ENCODE measurements at regions not wholly inside any gene's neighbourhood (a gene's known extent, or its start where the extent isn't known, plus 50 kb on each side); places are given as distances from the start of the nearest gene placed in this dataset.

DNA sequence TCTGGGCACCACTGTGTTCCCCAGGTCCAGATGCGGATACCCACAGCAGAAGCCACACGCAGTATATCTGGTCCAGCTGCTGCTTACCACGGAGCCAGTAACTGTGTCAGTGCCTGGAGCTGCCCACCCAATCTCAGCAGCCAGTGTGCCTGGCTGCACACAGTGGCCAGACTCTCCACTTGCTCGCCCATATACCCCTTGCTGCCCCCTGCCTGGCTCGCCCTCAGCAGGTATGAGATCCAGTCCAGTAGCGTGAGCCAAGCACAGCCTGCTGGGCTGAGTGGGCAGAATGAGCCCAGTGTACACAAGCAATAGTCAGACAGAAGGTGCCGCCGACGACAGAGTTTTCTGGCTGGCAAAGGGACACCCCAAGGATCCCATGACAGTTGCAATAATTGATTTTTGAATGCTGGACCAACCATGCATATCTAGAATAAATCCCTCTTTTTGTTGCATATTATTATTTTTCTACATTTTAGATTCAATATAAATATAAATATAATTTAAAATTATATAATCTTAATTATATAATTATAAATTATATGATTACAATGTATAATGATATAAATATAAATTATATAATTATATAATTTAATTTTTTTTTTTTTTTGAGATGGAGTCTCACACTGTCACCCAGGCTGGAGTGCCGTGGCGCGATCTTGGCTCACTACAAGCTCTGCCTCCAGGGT is 918.8 kb upstream of the MIR17HG start:
- Histone ChIP-seq H3K27me3 (ENCODE audit: control insufficient read depth in 4 of 4, insufficient read depth in 4 of 4, low read length in 3 of 4) (no peaks in the 10 kb centered on the region), H3K36me3 (ENCODE audit: control insufficient read depth in 4 of 4, insufficient read depth in 3 of 4, low read depth in 1 of 4, low read length in 3 of 4) (no peaks in the 10 kb centered on the region), H3K9me3 (ENCODE audit: control insufficient read depth in 4 of 4, low read length in 3 of 4) (no peaks in the 10 kb centered on the region), H3K9ac (ENCODE audit: low read depth in 1 of 2, low read length in 2 of 2) (no peak overlapping the region), H3K4me1 (ENCODE audit: control insufficient read depth in 4 of 4, insufficient read depth in 4 of 4, low read length in 3 of 4) (no peaks in the 10 kb centered on the region), H3K27ac (ENCODE audit: low read depth in 1 of 2, low read length in 2 of 2) (no peak overlapping the region), H3K4me3 (ENCODE audit: low read depth in 1 of 3, low read length in 3 of 3) (no peak overlapping the region)
- 90% methylated on average over 12 of the region's 12 CpGs for WGBS
- no peak for DNase-seq (ENCODE audit: low spot score)
- TF ChIP-seq FOXA2 (IDR thresholded peaks at IDR 0.05) (no peak), TAF1 (conservative IDR thresholded peaks at IDR 0.05) (no peak), JUND (IDR thresholded peaks at IDR 0.05) (no peak), RXRA (IDR thresholded peaks at IDR 0.05) (no peak), MAX (IDR thresholded peaks at IDR 0.05) (no peak), GABPA (IDR thresholded peaks at IDR 0.05 in 1 of 2, conservative IDR thresholded peaks at IDR 0.05 in 1 of 2) (no peak), ZBTB33 (IDR thresholded peaks at IDR 0.05) (no peak), ATF3 (IDR thresholded peaks at IDR 0.05) (no peak), HNF4G (IDR thresholded peaks at IDR 0.05) (no peak)
- TF ChIP-seq, protein P1, sequence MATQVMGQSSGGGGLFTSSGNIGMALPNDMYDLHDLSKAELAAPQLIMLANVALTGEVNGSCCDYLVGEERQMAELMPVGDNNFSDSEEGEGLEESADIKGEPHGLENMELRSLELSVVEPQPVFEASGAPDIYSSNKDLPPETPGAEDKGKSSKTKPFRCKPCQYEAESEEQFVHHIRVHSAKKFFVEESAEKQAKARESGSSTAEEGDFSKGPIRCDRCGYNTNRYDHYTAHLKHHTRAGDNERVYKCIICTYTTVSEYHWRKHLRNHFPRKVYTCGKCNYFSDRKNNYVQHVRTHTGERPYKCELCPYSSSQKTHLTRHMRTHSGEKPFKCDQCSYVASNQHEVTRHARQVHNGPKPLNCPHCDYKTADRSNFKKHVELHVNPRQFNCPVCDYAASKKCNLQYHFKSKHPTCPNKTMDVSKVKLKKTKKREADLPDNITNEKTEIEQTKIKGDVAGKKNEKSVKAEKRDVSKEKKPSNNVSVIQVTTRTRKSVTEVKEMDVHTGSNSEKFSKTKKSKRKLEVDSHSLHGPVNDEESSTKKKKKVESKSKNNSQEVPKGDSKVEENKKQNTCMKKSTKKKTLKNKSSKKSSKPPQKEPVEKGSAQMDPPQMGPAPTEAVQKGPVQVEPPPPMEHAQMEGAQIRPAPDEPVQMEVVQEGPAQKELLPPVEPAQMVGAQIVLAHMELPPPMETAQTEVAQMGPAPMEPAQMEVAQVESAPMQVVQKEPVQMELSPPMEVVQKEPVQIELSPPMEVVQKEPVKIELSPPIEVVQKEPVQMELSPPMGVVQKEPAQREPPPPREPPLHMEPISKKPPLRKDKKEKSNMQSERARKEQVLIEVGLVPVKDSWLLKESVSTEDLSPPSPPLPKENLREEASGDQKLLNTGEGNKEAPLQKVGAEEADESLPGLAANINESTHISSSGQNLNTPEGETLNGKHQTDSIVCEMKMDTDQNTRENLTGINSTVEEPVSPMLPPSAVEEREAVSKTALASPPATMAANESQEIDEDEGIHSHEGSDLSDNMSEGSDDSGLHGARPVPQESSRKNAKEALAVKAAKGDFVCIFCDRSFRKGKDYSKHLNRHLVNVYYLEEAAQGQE (IDR thresholded peaks at IDR 0.05): no peak

DNA sequence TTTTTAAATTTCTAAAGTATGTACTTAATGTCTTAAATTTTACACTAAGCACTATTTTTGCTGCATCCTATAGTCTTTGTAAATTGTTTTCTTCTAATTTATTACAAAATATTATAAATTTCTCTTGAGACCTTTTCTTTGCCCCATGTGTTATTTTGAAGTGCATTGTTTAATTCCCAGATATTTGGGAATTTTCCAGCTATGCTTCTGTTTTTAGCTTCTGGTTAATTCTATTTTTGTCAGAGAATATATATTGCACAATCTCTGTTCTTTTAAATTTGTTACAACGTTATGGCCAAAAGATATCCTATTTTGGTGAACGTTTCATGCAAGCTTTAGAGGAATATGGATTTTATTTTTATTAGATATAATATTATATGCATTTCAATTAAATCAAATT is 917.4 kb upstream of the MIR17HG start:
- H3K4me1 ChIP-seq (ENCODE audit: control insufficient read depth in 4 of 4, insufficient read depth in 4 of 4, low read length in 3 of 4): no peaks in the 10 kb centered on the region
- no peaks in the 10 kb centered on the region for H3K36me3 ChIP-seq (ENCODE audit: control insufficient read depth in 4 of 4, insufficient read depth in 3 of 4, low read depth in 1 of 4, low read length in 3 of 4)
- H3K27me3 ChIP-seq (ENCODE audit: control insufficient read depth in 4 of 4, insufficient read depth in 4 of 4, low read length in 3 of 4): no peaks in the 10 kb centered on the region
- DNase-seq (ENCODE audit: low spot score): no peak
- no peak overlapping the region for H3K27ac ChIP-seq (ENCODE audit: low read depth in 1 of 2, low read length in 2 of 2)
- WGBS: 46% methylated on average over 2 of the region's 2 CpGs
- no peaks in the 10 kb centered on the region for H3K9me3 ChIP-seq (ENCODE audit: control insufficient read depth in 4 of 4, low read length in 3 of 4)
- H3K4me3 ChIP-seq (ENCODE audit: low read depth in 1 of 3, low read length in 3 of 3): no peak overlapping the region
- no peak overlapping the region for H3K9ac ChIP-seq (ENCODE audit: low read depth in 1 of 2, low read length in 2 of 2)
- TF ChIP-seq MAX (IDR thresholded peaks at IDR 0.05): no peak
- no peak for TF ChIP-seq RXRA (IDR thresholded peaks at IDR 0.05)
- no peak for TF ChIP-seq HNF4G (IDR thresholded peaks at IDR 0.05)
- TF ChIP-seq JUND (IDR thresholded peaks at IDR 0.05): no peak
- TF ChIP-seq RAD21 (IDR thresholded peaks at IDR 0.05): no peak
- TF ChIP-seq YY1 (IDR thresholded peaks at IDR 0.05): no peak
- no peak for TF ChIP-seq FOXA1 (IDR thresholded peaks at IDR 0.05)
- TF ChIP-seq FOXA2 (IDR thresholded peaks at IDR 0.05): no peak
- TF ChIP-seq, protein P1 (IDR thresholded peaks at IDR 0.05): no peak
- TF ChIP-seq CTCF (IDR thresholded peaks at IDR 0.05; ENCODE audit: low read depth, low read length, missing input control): no peak
- no peak for TF ChIP-seq TAF1 (conservative IDR thresholded peaks at IDR 0.05)
- TF ChIP-seq ZBTB33 (IDR thresholded peaks at IDR 0.05): no peak
- no peak for TF ChIP-seq HNF4A (conservative IDR thresholded peaks at IDR 0.05)
- TF ChIP-seq GABPA (IDR thresholded peaks at IDR 0.05 in 1 of 2, conservative IDR thresholded peaks at IDR 0.05 in 1 of 2): no peak
- no peak for TF ChIP-seq ATF3 (IDR thresholded peaks at IDR 0.05)

Measured in liver (tissue), 8 donors.